Progenitor cell of endocrine pancreas (in vitro differentiated cells): ENCODE measurements at regions not wholly inside any gene's neighbourhood (a gene's known extent, or its start where the extent isn't known, plus 50 kb on each side); places are given as distances from the start of the nearest gene placed in this dataset.

Experiments used
- DNase-seq: peaks from one replicate; pipeline ENCODE4 v3.0.0; 2021; ENCODE audit warnings: low spot score; ENCODE audit not compliant: unreplicated experiment
- H3K27ac Mint-ChIP-seq: 2 replicates; pipeline ENCODE4 v1.8.0; 2021; ENCODE audit warnings: mild to moderate bottlenecking, moderate library complexity, mixed read lengths
- H3K27me3 Mint-ChIP-seq: 2 replicates; pipeline ENCODE4 v1.8.0; 2021; ENCODE audit warnings: mixed read lengths
- H3K36me3 Mint-ChIP-seq: 2 replicates; pipeline ENCODE4 v1.8.0; 2022; ENCODE audit warnings: mixed read lengths; ENCODE audit not compliant: insufficient read depth
- H3K4me1 Mint-ChIP-seq: 2 replicates; pipeline ENCODE4 v1.8.0; 2021; ENCODE audit warnings: low read depth, mixed read lengths
- H3K4me3 Mint-ChIP-seq: 2 replicates; pipeline ENCODE4 v1.8.0; 2021; ENCODE audit warnings: low read depth, mild to moderate bottlenecking, moderate library complexity, mixed read lengths
- H3K9me3 Mint-ChIP-seq: 2 replicates; pipeline ENCODE4 v1.8.0; 2021; ENCODE audit warnings: low read depth, mixed read lengths
- CTCF ChIP-seq: fragments of 200-600 bp; sonication (generic); IDR thresholded peaks from one replicate; pipeline ENCODE4 v1.5.0; 2021; ENCODE audit warnings: antibody characterized with exemption, mild to moderate bottlenecking; ENCODE audit not compliant: unreplicated experiment

GRCh38 chr6:103193413-103193812 lies 1666.3 kb downstream of the HACE1 start:
- TF ChIP-seq CTCF = no peak
- no peaks in the 10 kb centered on the region for H3K36me3 Mint-ChIP-seq
- no peaks in the 10 kb centered on the region for H3K27me3 Mint-ChIP-seq
- no peaks in the 10 kb centered on the region for H3K4me1 Mint-ChIP-seq
- peaks cover 5% of the 10 kb centered on the region for H3K9me3 Mint-ChIP-seq
- no peak overlapping the region for H3K27ac Mint-ChIP-seq
- DNase-seq = no peak
- no peak overlapping the region for H3K4me3 Mint-ChIP-seq

GRCh38 chr6:103191391-103192093 lies 1668.2 kb downstream of the HACE1 start:
- DNase-seq = no peak
- no peak for TF ChIP-seq CTCF
- Mint-ChIP-seq H3K4me1 (no peaks in the 10 kb centered on the region), H3K27me3 (no peaks in the 10 kb centered on the region), H3K9me3 (peaks cover 5% of the 10 kb centered on the region), H3K4me3 (no peak overlapping the region), H3K36me3 (no peaks in the 10 kb centered on the region), H3K27ac (no peak overlapping the region)

GRCh38 chr6:103184776-103185175 lies 1674.9 kb downstream of the HACE1 start:
- no peaks in the 10 kb centered on the region for H3K4me1 Mint-ChIP-seq
- no peak overlapping the region for H3K4me3 Mint-ChIP-seq

GRCh38 chr6:103183831-103184411 lies 1675.8 kb downstream of the HACE1 start:
- no peak overlapping the region for H3K27ac Mint-ChIP-seq
- no peaks in the 10 kb centered on the region for H3K9me3 Mint-ChIP-seq
- no peak for TF ChIP-seq CTCF
- no peaks in the 10 kb centered on the region for H3K4me1 Mint-ChIP-seq
- no peaks in the 10 kb centered on the region for H3K36me3 Mint-ChIP-seq
- no peak overlapping the region for H3K4me3 Mint-ChIP-seq
- no peaks in the 10 kb centered on the region for H3K27me3 Mint-ChIP-seq
- peak; percentile 21 for DNase-seq

More at GRCh38 chr6:103184776-103185175, 1674.9 kb downstream of the HACE1 start:
- no peak for TF ChIP-seq CTCF
- Mint-ChIP-seq H3K27ac (no peak overlapping the region), H3K36me3 (no peaks in the 10 kb centered on the region), H3K27me3 (no peaks in the 10 kb centered on the region), H3K9me3 (no peaks in the 10 kb centered on the region)
- DNase-seq = no peak

- no peak overlapping the region for H3K4me3 Mint-ChIP-seq
These were observed 1681.5 kb downstream of the HACE1 start for GRCh38 chr6:103178193-103178592.

More at GRCh38 chr6:103178193-103178592, 1681.5 kb downstream of the HACE1 start:
- no peak for DNase-seq
- H3K36me3 Mint-ChIP-seq = no peaks in the 10 kb centered on the region
- no peak overlapping the region for H3K27ac Mint-ChIP-seq
- H3K4me1 Mint-ChIP-seq = no peaks in the 10 kb centered on the region
- no peaks in the 10 kb centered on the region for H3K27me3 Mint-ChIP-seq
- H3K9me3 Mint-ChIP-seq = no peaks in the 10 kb centered on the region
- no peak for TF ChIP-seq CTCF
